ENCODE measurements at regions not wholly inside any gene's neighbourhood (a gene's known extent, or its start where the extent isn't known, plus 50 kb on each side); places are given as distances from the start of the nearest gene placed in this dataset.
"Not testable (repeated sequence)": the region's sequence is repeated elsewhere in the genome, so short reads cannot be mapped to it uniquely, and the experiment has no call there.

GRCh38 chr6:19725436-19725835, 111.7 kb upstream of the ID4 start:
- TF ChIP-seq CTCF (IDR thresholded peaks at IDR 0.05); ZFX (IDR thresholded peaks at IDR 0.05; ENCODE audit: borderline replicate concordance): not testable (repeated sequence)
